AG08396 (cell line): ENCODE measurements at regions not wholly inside any gene's neighbourhood (a gene's known extent, or its start where the extent isn't known, plus 50 kb on each side); places are given as distances from the start of the nearest gene placed in this dataset.

Source experiments
- DNase-seq: peaks from one replicate; pipeline ENCODE4 v3.0.0; 2012; ENCODE audit warnings: low spot score, mixed read lengths

DNA sequence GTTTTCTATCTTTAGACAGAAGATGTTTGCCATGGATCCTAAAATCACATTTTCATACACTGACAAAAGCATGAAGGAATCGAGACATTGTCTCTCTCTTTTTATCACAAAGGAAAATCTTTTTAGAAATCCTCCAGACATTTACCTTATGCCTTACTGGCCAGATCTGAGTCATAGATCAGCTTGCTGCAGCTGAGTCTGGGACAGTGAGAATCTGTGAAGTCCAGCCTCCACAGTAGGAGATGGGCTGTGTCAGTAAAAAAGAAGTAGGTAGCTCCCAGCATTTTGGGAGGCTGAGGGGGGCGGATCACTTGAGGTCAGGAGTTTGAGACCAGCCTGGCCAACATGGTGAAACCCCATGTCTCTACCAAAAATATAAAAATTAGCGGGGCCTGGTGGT lies 333.4 kb upstream of the ZNF462 start:
- no peak for DNase-seq

DNA sequence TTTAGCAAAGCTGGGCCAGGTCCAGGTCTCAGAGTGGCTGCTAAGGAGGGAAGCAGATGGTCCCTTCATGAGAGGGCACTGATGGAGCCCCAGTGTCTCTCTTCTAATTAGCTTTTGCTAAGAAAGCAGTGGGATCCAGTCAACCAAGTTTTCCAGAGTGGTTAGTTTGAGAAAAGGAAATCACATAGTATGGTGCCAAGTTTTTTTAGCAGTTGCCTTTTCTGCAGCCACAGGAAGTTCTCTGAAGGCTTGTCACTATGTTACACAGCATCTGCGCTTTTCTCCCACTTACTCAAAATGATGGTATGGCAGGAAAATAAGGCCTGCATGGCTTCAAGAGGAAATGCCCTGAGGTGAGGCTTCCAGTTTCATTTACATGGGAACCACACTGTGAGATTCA lies 331.5 kb upstream of the ZNF462 start:
- DNase-seq = no peak

DNA sequence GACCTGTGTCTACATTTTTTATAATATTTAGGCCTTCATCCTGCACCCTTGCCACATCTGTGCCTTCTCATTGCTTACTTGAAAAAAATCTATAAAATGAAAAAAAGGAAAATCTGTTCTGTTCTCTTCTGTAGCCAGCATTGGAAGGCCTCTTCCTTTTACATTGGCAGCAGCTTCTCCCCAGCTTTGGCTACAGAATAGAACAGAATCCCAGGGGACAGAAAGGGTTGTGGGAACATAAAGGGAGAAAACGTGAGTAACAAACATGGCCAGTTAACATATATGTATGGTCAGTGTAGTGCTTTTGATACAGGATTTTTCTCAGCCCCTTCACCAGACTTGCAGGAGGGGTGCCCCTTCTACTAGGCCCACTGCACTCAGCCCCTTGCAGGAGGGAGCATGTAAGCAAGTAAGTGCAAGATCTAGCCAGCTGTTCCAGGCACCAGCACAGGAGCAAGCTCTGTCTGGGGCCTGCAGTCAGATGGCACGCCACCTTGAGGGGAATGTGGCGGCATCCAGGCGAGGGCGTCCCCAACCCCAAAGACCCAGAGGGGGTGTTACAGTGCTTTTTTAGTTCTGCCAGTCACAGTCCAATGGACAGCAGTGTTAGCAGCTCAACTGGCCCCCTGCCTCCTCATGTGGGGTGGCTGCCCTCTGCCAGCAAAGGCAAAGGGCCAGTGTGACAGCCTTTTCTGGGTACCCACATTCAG lies 330.5 kb upstream of the ZNF462 start:
- no peak for DNase-seq

DNA sequence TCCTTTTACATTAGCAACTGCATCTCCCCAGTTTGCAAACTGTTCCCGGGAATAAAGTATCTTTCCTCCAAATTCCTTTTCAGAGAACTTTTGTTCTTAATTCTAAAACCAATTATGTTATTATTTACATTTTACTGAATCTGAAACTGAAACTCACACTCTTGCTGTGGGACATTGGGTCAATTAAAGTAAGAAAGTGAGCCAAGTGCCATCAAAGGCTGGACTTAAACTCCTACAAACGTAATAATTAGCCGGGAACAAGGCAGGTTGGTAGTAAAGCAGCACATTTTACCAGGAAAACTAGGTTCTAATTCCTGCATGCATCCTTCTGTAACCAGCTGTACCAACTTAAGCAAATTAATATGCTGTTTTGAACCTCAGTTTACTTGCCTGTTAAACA lies 328.2 kb upstream of the ZNF462 start:
- no peak for DNase-seq

DNA sequence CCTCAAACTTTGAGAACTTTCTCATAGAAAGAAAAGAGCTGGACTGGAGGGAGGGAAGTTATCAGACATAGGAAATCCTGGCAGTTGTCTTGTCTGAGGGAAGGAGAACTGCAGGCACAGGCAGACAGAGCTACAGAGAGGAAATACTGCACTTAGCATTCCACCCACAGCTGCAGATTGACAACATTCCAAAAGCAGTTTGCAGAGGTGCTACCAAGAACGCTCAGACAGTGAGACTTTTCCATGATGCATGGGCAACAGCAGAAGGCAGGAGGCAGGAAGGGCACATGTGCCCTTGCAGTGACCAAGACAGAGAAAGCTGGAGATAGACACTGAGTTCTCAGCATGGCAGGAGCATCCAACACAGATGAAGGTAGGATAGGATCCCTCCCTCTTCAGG lies 327.5 kb upstream of the ZNF462 start:
- no peak for DNase-seq

DNA sequence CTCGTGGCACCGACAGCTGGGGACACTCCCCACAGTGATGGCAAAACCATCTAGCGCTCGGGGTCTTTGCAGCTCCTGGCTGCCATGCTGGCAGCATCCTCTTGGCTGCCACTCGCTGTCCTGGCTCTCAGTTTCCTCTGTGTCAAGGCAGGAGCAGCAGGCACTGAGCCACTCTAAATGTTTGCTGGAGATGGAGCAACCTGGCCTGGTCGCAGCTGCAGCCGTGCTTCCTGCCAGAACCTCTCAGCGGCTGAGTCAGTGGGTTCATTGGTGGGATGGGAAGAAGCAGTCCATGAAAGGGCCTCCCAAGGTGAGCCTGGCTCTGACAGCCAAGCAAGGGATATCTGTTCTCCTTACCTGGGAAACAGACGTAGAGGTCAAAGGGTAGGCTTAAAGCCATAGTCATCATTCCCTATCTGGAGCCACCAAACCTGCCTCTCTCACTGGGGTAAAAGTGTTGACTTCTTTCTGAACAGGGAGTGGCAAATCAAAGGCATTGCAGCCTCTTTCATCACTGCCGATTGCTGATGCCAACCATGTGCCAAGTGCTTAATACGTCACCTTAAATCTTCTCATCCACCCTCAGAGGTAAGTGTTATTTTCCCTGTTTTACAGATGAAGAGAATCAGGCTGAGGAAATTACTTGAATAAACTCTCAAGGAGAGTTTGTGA lies 304.8 kb upstream of the ZNF462 start:
- no peak for DNase-seq

DNA sequence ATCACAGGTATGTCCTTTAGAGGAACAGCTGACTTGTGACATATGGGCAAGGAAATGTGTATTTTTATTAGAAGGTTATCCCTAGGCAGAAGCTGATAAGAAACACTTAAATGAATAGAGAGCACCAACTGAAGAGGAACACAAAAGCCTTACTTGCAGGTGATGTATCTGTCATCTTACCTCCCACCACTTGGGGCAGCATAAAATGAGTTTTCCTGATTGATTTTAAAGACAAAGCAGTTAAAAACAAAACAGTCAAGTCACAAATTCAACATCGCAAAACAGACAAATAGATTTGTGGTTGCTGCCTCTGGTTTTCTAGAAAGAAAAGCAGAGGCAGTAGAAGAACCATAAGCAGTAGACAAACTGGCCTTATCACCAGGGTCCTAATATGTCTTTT lies 302.4 kb upstream of the ZNF462 start:
- DNase-seq = no peak

DNA sequence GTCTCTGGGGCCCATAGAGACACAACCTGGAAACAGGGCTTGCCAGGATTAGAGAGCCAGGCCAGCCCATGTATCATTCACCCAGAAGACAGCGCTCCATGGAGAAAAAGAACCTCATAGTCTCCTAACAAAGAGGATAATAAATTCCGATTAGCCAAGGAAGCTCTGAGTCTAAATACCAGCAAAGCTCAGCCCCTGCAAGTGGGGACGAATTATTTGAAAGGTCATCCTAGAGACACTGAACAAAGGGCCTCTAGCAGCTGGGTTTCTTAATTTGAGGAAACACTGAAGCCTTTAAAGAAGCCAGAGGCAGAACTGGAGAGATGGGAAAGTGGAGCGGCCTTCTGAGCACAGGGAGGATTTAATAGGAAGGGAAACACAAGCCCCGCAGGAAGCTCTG lies 287.1 kb upstream of the ZNF462 start:
- no peak for DNase-seq

DNA sequence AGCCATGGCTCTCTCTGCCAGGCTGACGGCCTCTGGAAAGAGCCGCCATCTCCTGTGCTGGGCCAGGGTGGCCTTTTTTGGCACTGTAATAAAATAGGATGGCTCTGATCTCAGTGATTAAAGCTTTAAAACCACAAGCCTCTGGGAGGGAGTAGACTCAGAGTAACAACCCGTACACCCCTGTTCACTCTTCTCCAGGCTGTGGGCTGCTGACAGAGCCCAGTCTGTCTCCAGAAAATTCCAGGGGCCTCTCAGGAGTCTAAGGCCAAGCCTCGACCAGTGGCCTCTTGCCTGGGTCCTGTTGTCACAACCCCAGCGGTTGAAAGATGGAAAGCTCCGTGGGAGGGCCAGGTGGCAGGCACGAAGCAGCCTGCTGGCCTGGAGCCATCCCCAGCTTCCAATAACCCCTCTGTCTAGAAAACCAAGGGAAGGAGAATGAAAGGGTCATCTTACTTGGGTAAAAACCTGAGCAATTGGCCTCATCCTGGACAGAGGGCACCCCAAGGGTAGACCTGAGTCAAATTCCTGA lies 286.7 kb upstream of the ZNF462 start:
- DNase-seq = no peak

DNA sequence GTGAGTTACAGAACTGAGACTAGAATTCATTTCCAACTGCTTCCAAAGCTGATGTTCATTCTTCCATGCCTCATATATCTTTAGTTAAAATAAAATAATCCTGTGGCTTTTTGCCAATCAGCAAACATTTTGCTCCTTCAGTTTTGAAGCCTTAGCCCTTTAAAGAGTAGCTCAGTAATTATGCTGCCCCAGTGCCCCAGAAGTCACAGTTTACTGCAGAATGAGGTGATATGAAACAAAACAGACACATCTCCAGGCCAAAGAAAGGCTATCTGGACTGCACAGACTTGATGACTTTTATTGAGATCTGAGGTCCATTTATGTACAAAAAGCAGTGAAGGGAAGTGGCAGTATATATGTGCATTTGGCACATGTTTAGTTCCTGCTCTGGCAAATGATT lies 285.8 kb upstream of the ZNF462 start:
- DNase-seq = no peak

DNA sequence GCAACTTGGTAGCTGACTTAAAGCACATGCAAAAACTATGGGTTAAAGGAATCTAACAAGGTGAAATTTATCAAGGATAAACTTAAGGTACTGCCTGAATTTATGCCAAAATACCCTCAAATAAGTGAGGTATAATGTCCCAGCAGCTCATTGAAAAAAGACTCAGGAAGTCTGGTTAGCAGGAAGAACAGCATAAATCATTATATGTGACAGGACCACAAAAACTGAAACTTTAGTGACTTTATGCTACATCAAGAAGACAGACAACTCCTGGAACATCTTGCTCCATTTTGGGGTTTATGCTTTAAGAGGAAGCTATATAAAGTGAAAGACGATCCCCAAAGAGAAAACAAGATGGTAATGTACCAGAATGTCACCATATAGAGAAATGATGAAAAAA lies 282.4 kb upstream of the ZNF462 start:
- no peak for DNase-seq

DNA sequence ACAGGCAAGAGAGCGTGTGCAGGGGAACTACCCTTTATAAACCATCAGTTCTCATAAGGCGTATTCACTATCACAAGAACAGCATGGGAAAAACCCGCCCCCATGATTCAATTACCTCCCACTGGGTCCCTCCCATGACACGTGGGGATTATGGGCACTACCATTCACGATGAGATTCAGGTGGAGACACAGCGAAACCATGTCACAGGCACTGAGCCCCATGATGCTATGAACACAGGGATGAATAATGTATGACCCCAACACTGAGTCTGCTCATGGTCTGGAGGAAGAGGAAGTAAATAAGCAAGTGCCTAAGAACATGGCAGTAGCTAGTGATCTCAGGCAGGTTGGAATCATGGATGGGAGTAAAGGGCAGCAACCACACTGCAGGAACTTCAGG lies 281.0 kb upstream of the ZNF462 start:
- no peak for DNase-seq

DNA sequence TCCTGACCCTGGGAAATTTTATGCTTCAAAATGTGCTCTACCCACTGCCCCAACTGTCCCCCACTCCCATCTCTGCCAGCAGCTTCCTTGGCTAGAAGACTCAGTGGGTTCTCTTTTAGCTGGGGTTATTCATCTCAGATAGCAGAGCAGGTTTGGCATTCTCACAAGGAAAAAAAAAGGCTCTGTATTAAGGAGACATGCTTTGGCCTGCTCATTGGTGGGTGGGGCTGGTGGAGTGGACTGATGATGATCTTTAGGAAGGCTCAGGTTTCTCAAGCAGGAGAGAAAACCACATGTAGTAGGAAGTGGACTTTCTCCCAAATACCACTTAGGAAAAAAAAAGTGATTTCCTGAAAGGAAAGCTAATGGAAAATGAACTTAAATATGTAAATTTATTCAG lies 279.2 kb upstream of the ZNF462 start:
- no peak for DNase-seq

DNA sequence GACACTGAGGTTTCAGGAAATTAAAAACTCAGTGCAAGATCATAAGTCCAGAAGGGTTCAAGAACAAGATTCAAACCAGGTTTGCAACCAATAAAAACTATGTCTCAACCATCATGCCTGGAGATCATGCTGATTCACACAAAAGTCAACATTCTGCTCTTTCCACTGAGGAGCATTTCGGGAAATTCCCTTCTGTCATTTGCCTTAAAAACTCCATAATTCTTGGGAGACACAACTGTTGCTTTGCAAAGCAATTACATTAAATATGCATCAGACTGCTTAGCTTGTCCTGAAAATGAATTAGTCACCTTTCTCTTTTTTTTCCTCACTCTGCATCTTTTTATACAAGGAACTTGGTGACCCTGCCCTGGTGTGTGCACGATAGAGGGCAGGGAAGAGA lies 275.9 kb upstream of the ZNF462 start:
- DNase-seq = no peak

DNA sequence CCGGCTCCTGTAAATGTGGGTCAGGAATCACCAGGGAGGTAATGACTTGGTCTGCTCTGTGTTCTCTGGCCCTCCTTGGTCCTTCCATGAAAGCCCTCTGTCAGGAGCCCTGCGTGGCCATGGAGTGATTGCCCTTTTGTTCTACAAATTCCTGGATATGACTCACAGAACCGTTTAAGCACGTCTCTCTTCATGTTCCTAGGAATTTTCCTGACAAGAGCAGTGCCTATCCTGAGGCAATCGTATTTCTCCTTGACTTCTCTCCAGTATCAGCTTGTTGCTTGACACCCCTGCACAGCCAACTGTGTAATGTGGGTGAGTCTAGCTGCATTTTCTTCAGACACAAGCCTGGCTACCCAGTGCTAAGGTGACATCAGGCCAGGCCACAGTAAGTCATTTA lies 274.3 kb upstream of the ZNF462 start:
- DNase-seq = no peak

DNA sequence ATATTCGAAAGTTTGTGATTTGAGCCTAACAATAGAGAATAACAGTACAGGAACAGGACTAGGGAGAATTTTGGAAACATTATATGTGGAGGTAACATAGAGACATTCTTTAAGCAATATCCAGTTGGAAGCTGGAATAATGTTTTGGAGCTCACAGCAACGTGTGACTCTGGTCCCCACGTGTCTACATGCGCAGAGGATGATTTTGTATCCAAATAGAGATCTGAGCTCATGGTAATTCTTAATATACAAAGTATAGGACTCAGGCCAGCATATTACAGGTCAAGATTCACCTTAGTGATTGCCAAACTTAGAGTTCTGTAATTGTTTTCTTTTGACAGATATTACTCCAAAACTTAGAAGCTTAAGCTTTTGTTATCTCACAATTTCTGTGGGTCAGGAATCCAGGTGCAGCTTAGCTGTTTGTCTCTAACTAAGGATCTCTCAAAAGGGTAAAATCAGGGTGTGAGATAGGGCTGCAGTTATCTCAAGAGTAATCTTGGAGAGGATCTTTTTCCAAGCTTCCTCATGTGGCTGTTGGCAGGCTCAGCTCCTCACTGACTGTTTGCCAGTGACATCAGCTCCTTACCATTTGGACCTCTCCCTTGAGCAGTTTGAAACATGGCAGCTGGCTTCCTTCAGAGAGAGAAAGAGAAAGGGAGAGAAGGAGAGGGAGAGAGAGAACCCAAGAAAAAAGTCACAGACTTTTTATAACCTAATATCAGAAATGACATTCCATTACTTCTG lies 272.0 kb upstream of the ZNF462 start:
- DNase-seq = no peak

DNA sequence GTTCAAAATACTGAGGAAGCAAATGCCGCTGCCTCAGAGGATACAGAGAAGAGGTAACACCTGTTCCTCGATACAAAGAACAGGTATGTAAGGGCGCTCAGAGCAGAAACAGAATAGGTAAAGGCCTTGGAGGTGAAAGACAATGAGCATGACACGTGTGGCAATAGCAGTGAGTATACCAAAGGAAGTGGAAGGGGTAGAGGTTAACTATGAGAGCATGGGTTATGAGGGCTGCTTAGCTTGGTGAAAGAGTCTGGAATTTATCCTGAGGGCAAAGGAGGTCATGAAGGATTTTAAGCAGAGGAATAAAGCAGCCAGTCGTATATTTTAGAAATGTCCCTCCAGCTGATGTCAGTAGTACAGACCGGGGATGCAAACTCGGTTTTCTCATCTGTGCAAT lies 269.8 kb upstream of the ZNF462 start:
- no peak for DNase-seq

DNA sequence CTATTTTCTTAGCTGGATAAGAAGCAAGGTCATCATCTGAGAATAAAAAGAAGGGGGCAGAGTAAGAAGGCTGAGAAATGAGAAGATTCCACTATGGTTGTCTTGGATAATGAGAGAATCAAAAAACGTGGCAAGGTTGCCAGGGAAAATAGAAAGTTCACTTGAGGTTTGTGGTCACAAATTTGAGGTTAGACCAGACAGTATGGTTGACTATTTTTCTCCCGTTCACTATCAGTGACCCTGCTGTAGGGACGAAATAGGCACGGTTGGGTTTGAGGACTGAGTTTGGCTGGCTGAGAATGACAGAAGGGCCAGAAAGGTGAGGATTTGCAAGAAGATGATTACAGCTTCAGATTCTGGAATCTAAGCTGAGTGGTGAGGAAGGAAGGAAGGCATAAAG lies 266.0 kb upstream of the ZNF462 start:
- no peak for DNase-seq

DNA sequence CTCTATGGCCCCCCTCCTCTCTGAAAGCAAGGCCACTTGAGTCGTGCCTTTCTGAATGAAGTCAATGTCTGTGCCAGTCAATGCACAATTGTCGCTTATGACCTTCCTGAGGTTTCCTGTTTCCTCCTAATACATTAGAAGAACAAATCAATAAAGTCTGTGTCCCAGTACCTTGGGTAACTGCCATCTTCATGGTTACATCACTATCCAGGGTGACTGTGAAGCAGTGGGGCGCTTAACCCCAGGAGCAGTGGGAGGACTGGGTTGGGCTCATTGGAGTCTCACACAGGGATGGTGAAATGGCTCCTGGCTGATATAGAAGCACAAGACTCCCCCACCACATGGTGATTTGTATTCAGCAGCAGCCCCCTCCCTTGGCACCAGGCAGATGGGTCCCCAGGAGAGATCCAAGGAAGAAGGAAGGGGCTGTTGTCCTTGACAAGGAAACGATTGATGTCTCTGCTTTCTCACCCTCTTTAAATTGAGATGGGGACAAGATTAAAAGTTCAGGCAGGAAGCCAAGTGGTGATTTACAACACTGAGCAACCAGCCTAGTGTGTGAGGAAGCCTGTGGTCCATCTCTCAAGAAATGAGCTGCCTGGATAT lies 261.9 kb upstream of the ZNF462 start:
- no peak for DNase-seq

DNA sequence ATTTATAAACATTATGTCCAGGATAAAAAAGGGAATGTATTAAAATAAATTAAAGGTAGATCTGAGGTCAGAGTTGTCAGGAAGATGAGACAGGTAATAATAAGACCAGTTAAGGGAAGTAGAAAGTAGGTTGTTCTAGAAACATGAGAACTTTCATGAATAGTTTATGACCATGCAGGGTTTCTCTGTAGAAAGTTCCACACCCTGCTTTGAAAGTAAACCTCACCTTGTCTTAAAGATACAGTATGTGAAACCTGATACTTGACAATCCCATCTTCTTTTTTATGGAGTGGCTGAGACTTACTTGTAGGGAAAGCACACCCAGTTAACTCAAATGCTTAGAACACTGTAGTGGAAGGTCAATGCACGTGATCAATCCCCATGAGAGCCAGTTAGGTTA lies 260.6 kb upstream of the ZNF462 start:
- no peak for DNase-seq

DNA sequence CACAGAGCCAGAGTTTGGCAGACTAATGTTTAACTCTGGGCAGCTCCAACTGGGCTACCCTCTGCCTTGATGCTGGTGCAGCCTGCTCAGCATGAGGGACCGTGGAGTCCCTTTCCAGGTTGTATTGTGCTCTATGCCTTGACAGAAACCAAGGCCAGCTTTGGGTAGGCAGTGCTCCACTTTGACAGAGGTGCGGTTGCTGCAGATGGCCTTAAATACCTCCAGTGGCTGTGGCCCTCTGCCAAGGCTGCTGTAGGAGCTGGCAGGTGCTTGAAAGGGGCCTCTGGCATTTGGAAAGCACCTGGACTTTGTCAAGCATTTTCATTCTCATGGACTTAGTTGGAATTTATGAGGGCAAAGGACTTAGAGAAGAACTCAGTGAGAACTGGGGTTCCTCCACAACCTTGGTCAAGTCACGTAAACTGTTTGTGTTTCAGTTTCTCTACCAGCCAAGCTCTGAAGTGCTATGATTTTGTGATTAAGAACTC lies 249.7 kb upstream of the ZNF462 start:
- DNase-seq = no peak

DNA sequence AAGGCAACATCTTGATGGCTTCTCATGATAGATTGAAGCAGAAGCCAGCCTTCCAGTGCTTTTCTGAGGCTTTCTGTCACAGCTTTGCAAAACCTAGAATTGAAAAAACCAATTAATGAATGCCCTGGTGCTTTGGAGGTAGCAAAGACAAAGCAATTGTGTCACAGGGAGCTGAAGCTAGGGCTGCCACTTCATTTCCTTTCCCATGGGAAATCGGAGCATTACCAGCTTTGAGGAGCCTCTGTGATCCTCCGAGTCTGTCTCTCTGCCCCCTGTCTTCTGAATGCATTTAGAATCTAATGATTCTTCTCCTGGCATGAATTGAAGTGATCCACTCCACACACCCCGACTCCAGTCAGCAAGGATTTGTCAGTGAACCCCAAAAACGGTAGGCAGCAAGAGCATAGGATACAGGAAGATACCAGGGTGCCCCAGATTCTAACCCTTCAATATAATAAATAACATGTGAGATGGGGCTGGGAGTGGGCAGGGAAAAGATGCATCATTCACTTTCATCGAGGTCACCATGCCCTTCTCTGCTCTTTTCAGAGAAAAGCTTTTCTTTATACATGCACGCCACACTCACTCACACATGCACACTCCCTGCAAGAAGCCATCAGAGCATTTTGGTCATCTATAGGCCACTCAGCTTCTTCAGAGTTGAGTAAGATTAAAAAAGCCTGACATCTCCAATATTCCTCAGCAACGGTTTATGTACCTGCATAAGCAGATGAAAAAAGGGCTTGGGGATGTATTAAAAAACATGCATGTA lies 247.7 kb upstream of the ZNF462 start:
- DNase-seq = no peak
